GM12878 (cell line): ENCODE measurements at regions not wholly inside any gene's neighbourhood (a gene's known extent, or its start where the extent isn't known, plus 50 kb on each side); places are given as distances from the start of the nearest gene placed in this dataset.

Source experiments
- ATAC-seq: fragments of 200-7000 bp; cut with Tn5 transposase; 3 replicates; pipeline ENCODE4 v1.9.1; 2020; ENCODE audit warnings: mild to moderate bottlenecking, moderate library complexity
- BruUV-seq: library from RNA; stranded (reverse); fragments of 400-500 nt; replicated peaks from 2 replicates; lab custom pipeline; 2021; lab: Mats Ljungman, UMichigan
- CTCF ChIA-PET: fragments of 300-600 bp; sonication (Branson Sonifier 250); formaldehyde crosslinking; extraction: SDS; loops from one replicate; lab custom pipeline; 2021; ENCODE audit warnings: inconsistent platforms; lab: Yijun Ruan, JAX
- POLR2A ChIA-PET: fragments of 350-600 bp; formaldehyde crosslinking; extraction: SDS; loops from one replicate; lab custom pipeline; 2021; ENCODE audit warnings: inconsistent platforms; lab: Charles Lee
- RAD21 ChIA-PET: fragments of 300-600 bp; sonication (Branson Sonifier 250); formaldehyde crosslinking; loops from one replicate; lab custom pipeline; 2023; ENCODE audit warnings: antibody characterized with exemption; ENCODE audit not compliant: unreplicated experiment; lab: Charles Lee
- SMC1A ChIA-PET: fragments of 300-600 bp; sonication (Branson Sonifier 250); formaldehyde crosslinking; loops from one replicate; lab custom pipeline; 2023; ENCODE audit not compliant: unreplicated experiment, uncharacterized antibody; lab: Charles Lee
- DNase-seq: peaks from one replicate; pipeline ENCODE4 v3.0.0-alpha.2; 2011; ENCODE audit warnings: low read depth, low spot score
- FAIRE-seq: peaks from 3 replicates; lab custom pipeline; 2011; peaks lifted over from hg19 to GRCh38; lab: Jason Lieb, UNC
- H2AFZ ChIP-seq: 2 replicates; pipeline ENCODE4 v1.6.0; 2011; ENCODE audit warnings: low read depth, low read length, control low read depth; ENCODE audit not compliant: control insufficient read depth
- H3K27ac ChIP-seq: 2 replicates; pipeline ENCODE4 v1.5.1; 2011; ENCODE audit warnings: control low read depth; ENCODE audit not compliant: control insufficient read depth, insufficient read depth
- H3K27me3 ChIP-seq, 2 experiments: replicated peaks in 1 of 2; 2 replicates each; pipeline versions ENCODE4 v1.6.0 to v1.6.1; 2011; ENCODE audit warnings: low read length in 1 of 2; ENCODE audit not compliant: control insufficient read depth in 2 of 2, insufficient read depth in 2 of 2
- H3K36me3 ChIP-seq, 2 experiments: 2 replicates each; pipeline ENCODE4 v1.5.1; 2011; ENCODE audit warnings: low read length in 1 of 2; ENCODE audit not compliant: control insufficient read depth in 2 of 2, insufficient read depth in 2 of 2
- H3K4me1 ChIP-seq: 2 replicates; pipeline ENCODE4 v1.6.1; 2011; ENCODE audit warnings: mild to moderate bottlenecking, low read length, moderate library complexity, mixed read lengths; ENCODE audit not compliant: control insufficient read depth, insufficient read depth
- H3K4me2 ChIP-seq: 2 replicates; pipeline ENCODE4 v1.6.0; 2011; ENCODE audit warnings: control low read depth; ENCODE audit not compliant: control insufficient read depth, insufficient read depth
- H3K4me3 ChIP-seq: fragments of 200-600 bp; sonication (generic); 2 replicates; pipeline ENCODE4 v1.5.1; 2016
- H3K79me2 ChIP-seq: 2 replicates; pipeline ENCODE4 v1.6.0; 2011; ENCODE audit warnings: low read length; ENCODE audit not compliant: control insufficient read depth, insufficient read depth
- H3K9ac ChIP-seq: 2 replicates; pipeline ENCODE4 v1.8.0; 2011; ENCODE audit warnings: low read length, control low read depth, mixed read lengths; ENCODE audit not compliant: control insufficient read depth, insufficient read depth
- H3K9me3 ChIP-seq: replicated peaks from 3 replicates; pipeline ENCODE4 v1.5.1; 2011; ENCODE audit warnings: mild to moderate bottlenecking, low read length; ENCODE audit not compliant: control insufficient read depth, insufficient read depth
- H4K20me1 ChIP-seq: 2 replicates; pipeline ENCODE4 v1.6.0; 2011; ENCODE audit not compliant: control insufficient read depth, insufficient read depth
- ATF3 ChIP-seq: IDR thresholded peaks from 2 replicates; pipeline ENCODE4 v1.6.1; 2011; ENCODE audit warnings: low read depth, mild to moderate bottlenecking, low read length, moderate library complexity, borderline replicate concordance; ENCODE audit errors: extremely low read depth
- ESRRA ChIP-seq: IDR thresholded peaks from 2 replicates; pipeline ENCODE4 v1.6.1; 2012; ENCODE audit warnings: mild to moderate bottlenecking, low read length, improper control_type of control experiment
- EZH2 ChIP-seq: IDR thresholded peaks from 2 replicates; pipeline ENCODE4 v1.6.1; 2012; ENCODE audit warnings: low read depth, mild to moderate bottlenecking, control low read depth, inconsistent platforms, low read length, borderline replicate concordance; ENCODE audit not compliant: control insufficient read depth
- FOS ChIP-seq: IDR thresholded peaks from 3 replicates; pipeline ENCODE4 v1.6.1; 2011; ENCODE audit warnings: borderline replicate concordance; ENCODE audit not compliant: insufficient read length; ENCODE audit errors: extremely low read depth
- IRF5 ChIP-seq: fragments of 450-650 bp; IDR thresholded peaks from 2 replicates; pipeline ENCODE4 v1.6.1; 2017; ENCODE audit warnings: borderline replicate concordance
- MXI1 ChIP-seq: fragments of 150-350 bp; IDR thresholded peaks from 2 replicates; pipeline ENCODE4 v1.6.1; 2011; ENCODE audit warnings: low read depth, mild to moderate bottlenecking, inconsistent platforms, low read length, improper control_type of control experiment
- NBN ChIP-seq: fragments of 450-650 bp; IDR thresholded peaks from 2 replicates; pipeline ENCODE4 v1.6.1; 2016
- NRF1 ChIP-seq: conservative IDR thresholded peaks from 2 replicates; pipeline ENCODE4 v1.6.1; 2011; ENCODE audit warnings: mild to moderate bottlenecking, low read depth, low read length, improper control_type of control experiment
- PBX3 ChIP-seq: IDR thresholded peaks from 2 replicates; pipeline ENCODE4 v1.6.1; 2011; ENCODE audit warnings: mild to moderate bottlenecking, low read depth, low read length, moderate library complexity; ENCODE audit not compliant: insufficient replicate concordance
- WRNIP1 ChIP-seq: IDR thresholded peaks from 2 replicates; pipeline ENCODE4 v1.6.1; 2011; ENCODE audit warnings: low read depth, low read length, improper control_type of control experiment, borderline replicate concordance
- ZNF274 ChIP-seq: IDR thresholded peaks from one replicate; pipeline ENCODE4 v1.8.0; 2011; ENCODE audit not compliant: insufficient read length, insufficient read depth
- WGBS: methylation state at CpG from one replicate; pipeline ENCODE4 v1.1.6; 2016; ENCODE audit warnings: low lambda C conversion rate; ENCODE audit not compliant: insufficient replicate concordance, insufficient coverage; ENCODE audit errors: missing lambda C conversion rate; 5-methylcytosine and 5-hydroxymethylcytosine counted together
- in situ Hi-C: fragments of 300-500 bp; cut with MboI; formaldehyde crosslinking; loops from 9 replicates; pipeline ENCODE4 v1.14.3; 2018; ENCODE audit warnings: mixed read lengths
- intact Hi-C: fragments of 100-400 bp; cut with micrococcal nuclease; formaldehyde crosslinking; loops from one replicate; pipeline ENCODE4 v1.14.2; 2022; ENCODE audit not compliant: unreplicated experiment

GRCh38 chr14:29220072-29220471, 453.5 kb downstream of the FOXG1 start:
- ChIA-PET CTCF (no interaction called here), POLR2A (no interaction called here), SMC1A (no interaction called here), RAD21 (no interaction called here)
- no peak overlapping the region for H3K4me3 ChIP-seq
- H3K27me3 ChIP-seq, result no peaks in the 10 kb centered on the region
- no peaks in the 10 kb centered on the region for H3K9me3 ChIP-seq
- no peak overlapping the region for H3K9ac ChIP-seq
- BruUV-seq, result no TSS peak
- H4K20me1 ChIP-seq, result no peaks in the 10 kb centered on the region
- ATAC-seq (no peak), DNase-seq (no peak), FAIRE-seq (no peak)
- H2AFZ ChIP-seq, result no peak overlapping the region
- TF ChIP-seq ZNF274, result no peak
- TF ChIP-seq ESRRA, result no peak
- TF ChIP-seq WRNIP1, result no peak
- no peak for TF ChIP-seq MXI1
- no peak for TF ChIP-seq NRF1
- no peak for TF ChIP-seq EZH2
- TF ChIP-seq NBN, result no peak
- in situ Hi-C loops (loop anchor here (25.0 kb wide), 1 partner anchor 458 kb away; the partner anchor contains the start of gene FOXG1), intact Hi-C loops (loop anchor here (5.0 kb wide), 1 partner anchor 448 kb away; no protein-coding TSS in a partner anchor)
- H3K27ac ChIP-seq, result no peak overlapping the region
- no peaks in the 10 kb centered on the region for H3K79me2 ChIP-seq
- H3K36me3 ChIP-seq, result no peaks in the 10 kb centered on the region
- no peaks in the 10 kb centered on the region for H3K4me1 ChIP-seq
- WGBS, result 2% methylated on average over 4 of the region's 4 CpGs
- H3K4me2 ChIP-seq, result no peak overlapping the region

GRCh38 chr14:29220566-29220965, 454.0 kb downstream of the FOXG1 start:
- 2% methylated on average over 3 of the region's 3 CpGs for WGBS
- no peaks in the 10 kb centered on the region for H4K20me1 ChIP-seq
- no peaks in the 10 kb centered on the region for H3K79me2 ChIP-seq
- DNase-seq, result no peak
- SMC1A ChIA-PET, result no interaction called here
- TF ChIP-seq IRF5 (no peak), FOS (no peak), ATF3 (no peak), PBX3 (no peak)
- H2AFZ ChIP-seq, result no peak overlapping the region
- POLR2A ChIA-PET, result no interaction called here
- H3K9me3 ChIP-seq, result no peaks in the 10 kb centered on the region
- H3K4me3 ChIP-seq, result no peak overlapping the region
- H3K36me3 ChIP-seq, result no peaks in the 10 kb centered on the region
- H3K4me1 ChIP-seq, result no peaks in the 10 kb centered on the region
- RAD21 ChIA-PET, result no interaction called here
- in situ Hi-C loops, result loop anchor here (25.0 kb wide), 1 partner anchor 458 kb away; the partner anchor contains the start of gene FOXG1
- no peak for FAIRE-seq
- CTCF ChIA-PET, result no interaction called here
- intact Hi-C loops, result loop anchor here (5.0 kb wide), 1 partner anchor 448 kb away; no protein-coding TSS in a partner anchor
- H3K27me3 ChIP-seq, result no peaks in the 10 kb centered on the region
- no peak overlapping the region for H3K4me2 ChIP-seq
- no peak overlapping the region for H3K27ac ChIP-seq
- no peak for ATAC-seq
- no peak overlapping the region for H3K9ac ChIP-seq
- no TSS peak for BruUV-seq
